HG02571 (cell line): ENCODE measurements at regions not wholly inside any gene's neighbourhood (a gene's known extent, or its start where the extent isn't known, plus 50 kb on each side); places are given as distances from the start of the nearest gene placed in this dataset.

ENCODE experiments used
- ATAC-seq: cut with Tn5 transposase; IDR thresholded peaks from one replicate; pipeline ENCODE4 v1.9.1; 2021; ENCODE audit warnings: mild to moderate bottlenecking, moderate library complexity; ENCODE audit not compliant: unreplicated experiment

GRCh38 chr12:84689638-84690037 lies 223.0 kb downstream of the SLC6A15 start:
- no peak for ATAC-seq

DNA sequence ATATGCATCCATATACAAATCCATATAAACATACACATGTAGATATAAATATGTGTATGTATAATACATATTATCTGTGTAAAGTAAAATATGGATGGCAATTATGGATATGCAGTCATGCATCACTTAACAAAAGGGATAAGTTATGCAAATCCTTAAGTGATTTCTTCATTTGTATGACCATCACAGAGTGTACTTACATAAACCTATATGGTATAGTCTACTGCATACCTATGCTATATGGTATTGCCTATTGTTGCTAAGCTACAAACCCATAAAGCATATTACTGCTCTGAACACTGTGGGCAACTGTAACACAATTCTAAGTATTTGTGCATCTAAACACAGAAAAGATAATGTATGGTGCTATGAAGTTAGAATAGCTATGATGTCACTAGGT lies 227.2 kb downstream of the SLC6A15 start:
- no peak for ATAC-seq

GRCh38 chr12:84676787-84677186 lies 235.8 kb downstream of the SLC6A15 start:
- no peak for ATAC-seq

DNA sequence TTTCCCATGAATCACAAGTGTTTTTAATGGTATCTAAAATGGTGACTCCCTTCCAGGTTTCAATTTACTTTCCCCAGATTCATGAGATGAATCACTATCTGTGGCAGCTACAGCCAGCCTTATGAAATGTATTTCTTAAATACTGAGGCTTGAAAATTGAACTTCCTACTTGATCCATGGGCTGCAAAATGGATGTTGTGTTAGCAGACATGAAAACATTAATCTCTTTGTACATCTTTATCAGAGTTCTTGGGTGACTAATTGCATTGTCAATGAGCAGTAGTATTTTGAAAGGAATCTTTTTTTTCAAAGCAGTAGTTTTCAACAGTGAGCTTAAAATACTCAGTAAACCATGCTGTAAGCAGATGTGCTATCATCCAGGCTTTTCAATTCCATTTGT lies 250.8 kb downstream of the SLC6A15 start:
- ATAC-seq = no peak

GRCh38 chr12:84660139-84660538 lies 252.5 kb downstream of the SLC6A15 start:
- no peak for ATAC-seq

DNA sequence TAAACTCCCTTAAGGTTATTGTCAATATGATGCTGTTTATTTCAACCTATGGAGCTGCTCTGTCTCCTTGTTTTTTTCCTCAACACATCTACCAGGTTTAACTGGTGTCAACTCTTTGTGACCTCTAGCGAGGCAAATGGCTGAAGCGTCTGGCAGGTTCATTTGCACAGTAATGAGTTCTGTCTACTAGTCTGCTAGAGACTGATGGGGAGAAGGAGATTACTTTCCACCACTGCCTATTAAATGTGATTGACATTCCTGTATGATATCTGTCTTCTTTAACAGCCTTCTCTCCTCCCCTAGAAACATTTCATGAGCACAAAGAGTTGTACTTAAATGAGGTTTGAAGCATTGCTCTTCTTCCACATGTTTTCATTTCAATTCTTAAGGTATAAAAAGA lies 253.7 kb downstream of the SLC6A15 start:
- ATAC-seq = no peak

DNA sequence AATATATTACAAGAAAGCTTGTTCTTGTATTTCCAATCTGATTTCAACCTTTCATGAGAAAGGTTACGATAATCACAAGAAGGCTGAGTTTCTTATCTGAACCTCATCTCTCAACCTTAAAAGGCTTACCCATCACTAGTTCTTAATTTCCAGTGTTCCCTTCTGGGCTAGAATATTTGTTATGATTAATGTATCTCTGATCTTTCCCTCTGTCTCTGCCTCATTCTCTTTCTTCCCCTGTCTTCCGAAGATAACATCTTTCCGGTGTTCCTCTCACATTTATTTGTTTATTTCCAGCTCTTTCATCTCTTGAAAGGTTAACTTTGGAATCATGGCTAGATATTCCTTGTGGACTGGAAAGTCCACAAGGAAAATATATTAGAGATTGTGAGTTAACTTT lies 255.9 kb downstream of the SLC6A15 start:
- ATAC-seq = no peak

DNA sequence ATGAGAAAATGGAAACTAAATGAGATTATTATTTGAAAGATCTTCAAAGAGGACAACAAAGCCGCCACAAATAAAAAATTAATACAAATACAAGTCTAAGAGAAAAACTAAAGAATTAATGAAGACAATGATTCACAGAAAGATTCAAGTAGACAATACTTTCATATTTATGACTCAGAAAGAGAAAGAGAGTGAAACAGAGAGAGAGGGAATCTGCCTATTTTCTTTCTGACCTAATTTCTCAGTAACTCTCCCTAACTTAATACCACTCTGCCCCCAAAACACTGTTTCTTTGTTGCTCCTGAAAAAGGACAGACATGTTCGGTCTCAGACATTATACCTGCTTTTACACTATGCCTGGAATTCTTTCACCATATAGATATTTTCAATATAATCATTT lies 259.1 kb downstream of the SLC6A15 start:
- ATAC-seq = no peak

DNA sequence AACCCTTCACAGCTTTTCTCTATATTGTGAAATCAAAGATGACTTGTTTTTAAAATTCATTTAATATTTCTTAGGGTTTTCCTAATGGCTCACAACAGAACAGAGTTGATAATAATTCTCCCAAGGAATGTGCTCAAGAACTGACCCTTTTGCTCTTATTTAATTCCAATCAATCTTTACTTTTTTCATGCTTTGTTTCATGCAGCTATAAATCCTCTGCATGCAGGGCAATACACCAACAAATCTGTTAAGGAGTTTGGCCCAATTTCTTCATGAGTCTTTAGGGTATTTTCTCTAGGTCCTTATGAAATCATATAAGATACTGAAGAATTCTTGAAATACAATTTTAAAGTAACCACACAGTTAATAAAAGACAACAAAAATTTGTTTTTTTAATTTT lies 264.2 kb downstream of the SLC6A15 start:
- ATAC-seq = no peak

GRCh38 chr12:84644908-84645307 lies 267.7 kb downstream of the SLC6A15 start:
- no peak for ATAC-seq

DNA sequence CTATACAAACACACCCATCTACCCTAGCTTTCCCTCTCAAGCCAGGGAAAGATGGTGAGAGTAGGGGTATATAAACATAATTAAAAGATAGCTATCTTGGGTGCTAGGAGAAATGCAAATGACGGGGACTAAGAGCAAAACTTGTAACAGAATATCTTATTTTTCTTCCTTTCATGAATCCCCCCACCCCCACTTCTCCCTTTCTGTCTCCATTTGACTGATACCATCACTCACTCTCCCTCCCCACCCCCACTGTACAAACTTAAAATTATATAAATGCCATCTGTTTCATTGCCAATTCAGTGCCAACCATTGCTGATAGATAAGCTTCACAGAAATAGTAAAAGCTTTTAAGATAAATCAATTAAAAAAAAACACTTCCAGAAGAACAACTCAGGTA lies 268.6 kb downstream of the SLC6A15 start:
- ATAC-seq = no peak

DNA sequence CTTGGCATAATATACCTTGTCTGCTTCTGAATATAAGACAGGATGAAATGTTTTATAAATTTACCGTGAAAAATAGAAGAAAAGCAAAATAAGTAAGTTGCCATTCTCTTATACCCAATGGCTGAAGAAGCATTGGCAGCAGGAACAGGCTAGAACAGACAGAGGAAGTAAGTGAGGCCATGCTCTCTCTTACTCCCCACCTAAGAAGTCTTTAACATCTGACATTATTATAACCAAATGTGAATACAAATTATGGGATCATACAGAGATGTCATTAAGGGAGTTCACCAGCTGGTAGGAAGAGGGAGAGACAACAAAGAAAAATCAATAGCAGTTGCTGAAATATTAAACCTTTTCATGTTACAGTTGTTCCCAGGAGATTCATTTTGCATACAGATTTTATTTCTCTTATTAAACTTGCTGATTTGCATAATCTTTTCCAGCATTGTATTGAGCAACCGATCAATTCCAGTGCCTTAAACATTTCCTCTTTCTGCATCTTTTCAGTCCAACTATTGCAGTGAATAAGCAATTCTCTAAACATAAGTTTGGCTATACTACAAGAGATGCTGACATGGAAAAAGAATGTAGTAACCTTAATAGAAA lies 270.6 kb downstream of the SLC6A15 start:
- no peak for ATAC-seq

DNA sequence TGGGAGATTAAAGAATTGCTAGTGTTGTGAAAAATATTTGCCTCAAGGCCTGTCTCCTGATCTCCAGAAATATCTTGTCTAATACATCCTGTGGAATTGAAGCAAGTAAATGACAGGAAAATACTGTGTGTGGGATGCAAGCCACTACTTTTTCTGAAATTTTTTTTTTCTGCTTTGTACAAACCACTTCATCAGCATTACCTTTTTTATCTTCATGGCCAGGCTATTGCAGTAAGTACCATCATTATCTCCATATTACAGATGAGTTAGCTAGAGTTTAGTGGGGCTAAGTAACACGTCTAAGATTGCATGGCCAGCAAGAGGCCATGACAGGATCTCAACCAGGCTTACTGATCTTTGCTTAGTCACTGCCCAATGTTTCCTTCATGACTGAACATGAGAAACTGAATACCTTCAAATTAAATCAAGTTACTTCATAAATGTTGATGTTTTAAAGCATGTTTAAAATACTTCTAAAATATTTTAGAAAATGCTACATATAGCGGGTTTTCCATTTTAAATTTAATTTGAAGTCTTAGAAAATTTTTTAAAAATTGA lies 273.7 kb downstream of the SLC6A15 start:
- no peak for ATAC-seq

DNA sequence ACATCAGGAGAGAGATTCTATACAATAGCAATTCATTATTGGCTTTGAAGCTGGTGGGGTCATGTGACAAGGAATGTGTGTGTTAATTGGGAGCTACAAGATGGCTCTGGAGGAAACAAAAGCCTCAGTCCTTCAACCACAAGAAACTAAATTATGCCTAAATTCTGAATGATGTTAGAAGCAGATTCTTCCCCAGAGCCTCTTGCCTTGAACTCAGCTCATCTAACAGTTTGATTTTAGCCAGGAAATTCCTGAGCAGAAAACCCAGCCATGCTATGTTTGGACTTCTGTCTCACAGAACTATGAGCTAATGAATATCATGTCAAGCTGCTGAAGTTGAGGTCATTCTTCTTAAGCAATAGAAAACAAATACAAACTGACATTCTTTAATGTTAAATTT lies 274.7 kb downstream of the SLC6A15 start:
- ATAC-seq = no peak

DNA sequence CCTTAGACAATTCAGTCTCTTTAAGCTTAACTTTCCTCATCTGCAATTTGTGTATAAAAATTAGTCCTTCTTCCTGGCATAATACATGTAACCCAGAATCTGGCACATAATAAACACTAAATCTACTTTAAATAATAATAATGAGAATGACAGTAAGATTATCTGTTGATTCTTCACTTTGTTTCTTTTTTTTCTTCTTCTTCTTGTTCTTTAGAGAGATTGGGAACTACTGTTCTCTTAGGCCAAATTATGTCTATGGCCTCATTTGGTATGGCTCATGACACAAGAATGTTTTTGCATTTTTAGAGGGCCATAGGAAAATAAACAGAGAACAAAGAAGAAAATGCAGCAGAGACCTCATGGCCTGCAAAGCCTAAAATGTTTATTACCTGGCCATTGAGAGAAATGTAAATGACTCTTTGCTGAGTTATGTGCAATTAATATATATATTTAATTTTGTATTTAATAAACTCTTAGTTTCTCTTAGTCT lies 275.8 kb downstream of the SLC6A15 start:
- no peak for ATAC-seq

DNA sequence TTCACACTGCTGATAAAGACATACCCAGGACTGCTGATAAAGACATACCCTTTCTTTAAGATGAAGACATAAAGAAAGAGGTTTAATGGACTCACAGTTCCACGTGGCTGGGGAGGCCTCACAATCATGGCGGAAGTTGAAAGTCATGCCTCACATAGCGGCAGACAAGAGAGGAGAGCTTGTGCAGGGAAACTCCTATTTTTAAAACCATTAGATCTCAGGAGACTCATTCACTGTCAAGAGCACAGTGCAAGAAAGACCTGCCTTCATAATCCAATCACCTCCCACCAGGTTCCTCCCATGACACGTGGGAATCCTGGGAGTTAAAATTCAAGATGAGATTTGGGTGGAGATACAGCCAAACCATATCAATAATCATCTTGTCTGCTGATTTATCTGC lies 278.1 kb downstream of the SLC6A15 start:
- ATAC-seq = no peak

- no peak for ATAC-seq
Measured at GRCh38 chr12:84632556-84632955, 280.0 kb downstream of the SLC6A15 start.

- ATAC-seq = no peak
Measured at GRCh38 chr12:84631020-84631419, 281.6 kb downstream of the SLC6A15 start.

DNA sequence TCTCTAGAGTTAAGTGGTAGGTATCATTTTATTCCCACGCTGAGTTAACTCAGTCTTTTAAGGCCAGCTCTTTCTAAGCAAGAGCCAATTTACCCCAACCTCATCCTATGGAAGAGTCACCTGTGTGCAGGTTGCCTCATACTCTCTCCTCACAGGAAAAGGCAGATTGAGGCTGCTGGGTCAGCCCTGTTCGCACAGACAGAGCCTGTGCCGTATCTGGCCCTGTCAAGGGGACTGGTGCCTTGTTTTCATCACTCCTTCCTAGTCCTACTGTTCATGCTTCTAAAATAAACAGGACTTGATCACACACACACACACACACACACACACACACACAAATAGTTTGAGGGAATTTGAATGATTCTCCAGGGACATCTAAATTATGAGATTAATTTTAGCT lies 285.0 kb downstream of the SLC6A15 start:
- no peak for ATAC-seq

DNA sequence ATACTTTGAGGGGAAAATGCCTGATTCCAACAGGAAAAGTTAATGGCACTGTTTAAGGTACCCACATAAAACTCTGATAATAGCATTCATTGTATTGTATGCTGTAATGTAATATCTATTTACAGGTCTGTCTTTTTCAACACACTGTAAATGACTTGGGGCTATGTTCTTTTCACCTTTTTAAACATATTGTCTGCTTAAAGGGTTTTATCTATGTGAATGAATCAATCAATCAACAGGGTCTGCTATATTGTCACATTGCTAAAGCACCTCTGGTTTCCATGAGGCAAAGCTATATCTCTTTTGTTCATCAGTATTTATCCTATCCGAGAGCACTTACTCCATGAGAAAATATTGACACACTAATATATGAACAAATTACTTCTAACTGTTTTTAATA lies 288.0 kb downstream of the SLC6A15 start:
- ATAC-seq = no peak

DNA sequence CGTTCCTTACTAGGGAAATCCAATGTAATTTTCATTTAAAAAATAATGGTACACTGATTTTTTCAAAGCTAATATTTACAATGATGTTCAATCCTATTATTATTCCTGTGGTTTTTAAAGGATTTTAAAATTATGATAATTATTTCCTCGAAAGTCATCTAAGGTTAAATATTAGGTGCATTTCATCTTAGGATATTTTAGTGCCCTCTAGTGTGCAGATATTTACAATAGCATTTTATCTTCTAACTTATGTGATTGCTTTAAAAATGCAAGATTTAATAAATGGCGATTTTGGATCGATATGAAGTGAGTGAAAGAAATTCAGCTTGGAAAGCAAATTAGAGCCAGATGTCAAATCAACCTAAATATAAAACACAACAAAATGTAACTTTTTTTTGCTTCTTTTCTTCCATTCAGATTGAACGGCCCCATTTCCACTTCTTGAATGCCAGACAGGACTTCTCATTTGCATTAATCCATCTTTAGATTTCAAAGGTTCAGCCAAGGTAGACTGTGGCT lies 293.5 kb downstream of the SLC6A15 start:
- no peak for ATAC-seq

DNA sequence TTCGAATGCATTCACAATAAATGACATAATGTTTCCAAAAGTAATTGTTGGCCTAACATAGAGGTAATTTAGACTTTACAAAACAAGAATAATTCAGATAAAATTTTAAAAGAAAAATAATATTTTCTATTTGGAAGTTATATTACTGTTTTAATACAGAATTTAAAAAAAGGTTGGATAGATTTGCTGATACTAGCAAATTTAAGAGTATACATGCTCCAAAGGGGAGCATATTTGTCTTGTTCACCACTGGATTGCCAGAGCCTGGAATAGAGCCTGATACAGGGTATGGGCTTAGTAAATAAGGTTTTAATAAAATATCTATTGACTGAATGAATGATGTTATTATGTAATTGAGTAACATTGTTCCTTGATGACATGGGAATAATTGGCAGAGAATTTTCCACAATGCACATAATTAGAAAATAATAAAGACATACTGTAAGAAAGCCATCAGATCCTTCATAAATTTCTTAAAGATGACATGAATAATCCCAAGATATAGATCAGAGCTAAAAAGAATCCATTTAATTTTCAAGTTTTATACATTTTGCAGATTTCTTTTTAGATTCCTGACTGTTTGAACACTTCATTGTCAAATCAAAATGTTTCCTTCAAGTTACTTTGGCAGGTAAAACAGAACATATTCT lies 305.3 kb downstream of the SLC6A15 start:
- ATAC-seq = no peak
